ENCODE measurements at regions not wholly inside any gene's neighbourhood (a gene's known extent, or its start where the extent isn't known, plus 50 kb on each side); places are given as distances from the start of the nearest gene placed in this dataset.

DNA sequence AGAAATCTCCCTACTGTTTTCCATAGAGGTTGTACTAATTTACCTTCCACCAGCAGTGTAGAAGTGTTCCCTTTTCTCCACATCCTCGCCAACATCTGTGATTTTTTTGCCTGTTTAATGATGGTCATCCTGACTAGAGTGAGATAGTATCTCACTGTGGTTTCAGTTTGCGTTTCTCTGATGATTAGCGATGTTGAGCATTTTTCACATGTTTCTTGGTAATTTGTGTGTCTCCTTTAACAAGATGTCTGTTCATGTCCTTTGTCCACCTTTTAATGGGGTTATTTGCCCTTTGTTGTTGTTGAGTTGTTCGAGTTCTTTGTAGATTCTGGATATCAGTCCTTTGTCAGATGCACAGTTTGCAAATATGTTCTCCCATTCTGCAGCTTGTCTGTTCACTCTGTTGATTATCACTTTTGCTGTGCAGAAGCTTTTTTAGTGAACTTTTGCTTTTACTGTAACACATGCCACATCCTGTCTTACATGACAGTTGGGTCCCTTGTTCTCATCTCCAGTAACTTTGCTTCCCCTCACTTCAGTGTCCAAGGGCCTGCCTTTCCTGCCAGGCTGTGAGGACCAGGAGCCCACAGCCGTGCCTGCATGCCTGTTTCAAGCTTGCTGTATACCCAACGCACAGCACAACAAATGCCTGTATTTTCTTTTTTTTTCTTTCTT, 64.9 kb downstream of the SPRING1 start:
- Histone ChIP-seq H2BK15ac (ENCODE audit: low read length) (no peak overlapping the region), H4K5ac (ENCODE audit: insufficient read length, low read depth, low read length) (no peak overlapping the region), H4K20me1 (replicated peaks in 1 of 2; ENCODE audit: control insufficient read depth in 1 of 2, insufficient read depth in 2 of 2, low read length in 2 of 2) (no peaks in the 10 kb centered on the region), H3K14ac (ENCODE audit: insufficient read length) (no peak overlapping the region), H2BK20ac (ENCODE audit: low read length) (no peak overlapping the region), H2BK5ac (ENCODE audit: low read depth, low read length) (no peak overlapping the region), H2AFZ (ENCODE audit: low read length) (no peak overlapping the region), H3K9ac (replicated peaks in 1 of 4; ENCODE audit: extremely low read depth in 1 of 4, low read depth in 3 of 4, low read length in 3 of 4) (no peak overlapping the region), H3K18ac (ENCODE audit: extremely low read depth, low read length) (no peak overlapping the region), H3K56ac (replicated peaks; ENCODE audit: insufficient read length, low read depth, low read length) (no peak overlapping the region), H3K4me3 (ENCODE audit: extremely low read depth in 1 of 4, insufficient read depth in 2 of 4, low read depth in 3 of 4, low read length in 4 of 4) (no peak overlapping the region), H2AK5ac (ENCODE audit: low read depth, low read length) (no peak overlapping the region), H4K8ac (ENCODE audit: extremely low read depth, insufficient read depth, low read length) (no peak overlapping the region), H3K27ac (ENCODE audit: low read depth, low read length) (no peak overlapping the region), H3K79me2 (ENCODE audit: control insufficient read depth in 1 of 2, insufficient read depth in 2 of 2, low read length in 2 of 2) (no peaks in the 10 kb centered on the region), H3K4me1 (replicated peaks in 1 of 4; ENCODE audit: control insufficient read depth in 3 of 4, insufficient read depth in 4 of 4, low read length in 3 of 4) (no peaks in the 10 kb centered on the region), H3K27me3 (replicated peaks in 1 of 4; ENCODE audit: control insufficient read depth in 3 of 4, extremely low read depth in 1 of 4, insufficient read depth in 3 of 4, low read length in 3 of 4) (no peaks in the 10 kb centered on the region), H3K23me2 (ENCODE audit: low read depth, low read length) (peaks cover 1% of the 10 kb centered on the region; the same call in 1 of the 2 replicates), H4K91ac (replicated peaks; ENCODE audit: insufficient read length, low read length) (no peak overlapping the region), H2BK12ac (ENCODE audit: low read depth, low read length) (no peak overlapping the region), H3K9me3 (ENCODE audit: insufficient read depth in 2 of 2, low read depth in 1 of 2, low read length in 1 of 2) (no peaks in the 10 kb centered on the region), H3K4ac (replicated peaks; ENCODE audit: insufficient read length, low read depth, low read length) (no peak overlapping the region), H2BK120ac (replicated peaks; ENCODE audit: low read depth, low read length) (no peak overlapping the region), H3K79me1 (ENCODE audit: low read depth, low read length) (no peaks in the 10 kb centered on the region), H3K4me2 (ENCODE audit: insufficient read depth in 1 of 2, low read depth in 2 of 2, low read length in 2 of 2) (no peak overlapping the region), H3K36me3 (ENCODE audit: control insufficient read depth in 2 of 4, insufficient read depth in 4 of 4, low read length in 3 of 4) (no peaks in the 10 kb centered on the region), H3K23ac (ENCODE audit: insufficient read length) (no peak overlapping the region)
- WGBS, 2 experiments (ENCODE audit: extremely low coverage in 1 of 2, insufficient coverage in 1 of 2, insufficient read length in 1 of 2, insufficient replicate concordance in 2 of 2, low coverage in 1 of 2, low lambda C conversion rate in 2 of 2, missing lambda C conversion rate in 1 of 2) = 87% methylated on average over 6 of the region's 6 CpGs; no CpG with 5 or more reads in 1 of the 2 experiments
- ChIA-PET POLR2A (ENCODE audit: partially characterized antibody) (interaction anchor here (1.2 kb wide), 1 partner anchor 11 kb away, joined by 3 read pairs; no protein-coding TSS in a partner anchor), CTCF (ENCODE audit: partially characterized antibody) (interaction anchor here (0.6 to 1.7 kb wide), 8 partner anchors 15 to 222 kb away, joined by 3 to 10 read pairs (median 5); no protein-coding TSS in a partner anchor)
- FAIRE-seq (no peak), DNase-seq (ENCODE audit: low read depth in 1 of 2, low spot score in 2 of 2) (no peak)
- TF ChIP-seq GABPA (IDR thresholded peaks at IDR 0.05; ENCODE audit: borderline replicate concordance, insufficient read depth, low read length) = no peak
- TF ChIP-seq, protein P1, sequence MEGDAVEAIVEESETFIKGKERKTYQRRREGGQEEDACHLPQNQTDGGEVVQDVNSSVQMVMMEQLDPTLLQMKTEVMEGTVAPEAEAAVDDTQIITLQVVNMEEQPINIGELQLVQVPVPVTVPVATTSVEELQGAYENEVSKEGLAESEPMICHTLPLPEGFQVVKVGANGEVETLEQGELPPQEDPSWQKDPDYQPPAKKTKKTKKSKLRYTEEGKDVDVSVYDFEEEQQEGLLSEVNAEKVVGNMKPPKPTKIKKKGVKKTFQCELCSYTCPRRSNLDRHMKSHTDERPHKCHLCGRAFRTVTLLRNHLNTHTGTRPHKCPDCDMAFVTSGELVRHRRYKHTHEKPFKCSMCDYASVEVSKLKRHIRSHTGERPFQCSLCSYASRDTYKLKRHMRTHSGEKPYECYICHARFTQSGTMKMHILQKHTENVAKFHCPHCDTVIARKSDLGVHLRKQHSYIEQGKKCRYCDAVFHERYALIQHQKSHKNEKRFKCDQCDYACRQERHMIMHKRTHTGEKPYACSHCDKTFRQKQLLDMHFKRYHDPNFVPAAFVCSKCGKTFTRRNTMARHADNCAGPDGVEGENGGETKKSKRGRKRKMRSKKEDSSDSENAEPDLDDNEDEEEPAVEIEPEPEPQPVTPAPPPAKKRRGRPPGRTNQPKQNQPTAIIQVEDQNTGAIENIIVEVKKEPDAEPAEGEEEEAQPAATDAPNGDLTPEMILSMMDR (IDR thresholded peaks at IDR 0.05; ENCODE audit: control extremely low read depth in 1 of 3, insufficient read depth in 1 of 3, low read depth in 1 of 3, low read length in 3 of 3) = no peak
- TF ChIP-seq CHD1 (IDR thresholded peaks at IDR 0.05; ENCODE audit: low read depth, low read length) = no peak

All from H1 (cell line).